GM21619 (cell line): ENCODE measurements at regions not wholly inside any gene's neighbourhood (a gene's known extent, or its start where the extent isn't known, plus 50 kb on each side); places are given as distances from the start of the nearest gene placed in this dataset.
"Not testable (repeated sequence)": the region's sequence is repeated elsewhere in the genome, so short reads cannot be mapped to it uniquely, and the experiment has no call there.

ENCODE experiments used
- ATAC-seq: cut with Tn5 transposase; IDR thresholded peaks from one replicate; pipeline ENCODE4 v1.9.1; 2021; ENCODE audit not compliant: unreplicated experiment

- ATAC-seq, result no peak
Observed at GRCh38 chr1:193914871-193915270, 728.5 kb upstream of the B3GALT2 start.

DNA sequence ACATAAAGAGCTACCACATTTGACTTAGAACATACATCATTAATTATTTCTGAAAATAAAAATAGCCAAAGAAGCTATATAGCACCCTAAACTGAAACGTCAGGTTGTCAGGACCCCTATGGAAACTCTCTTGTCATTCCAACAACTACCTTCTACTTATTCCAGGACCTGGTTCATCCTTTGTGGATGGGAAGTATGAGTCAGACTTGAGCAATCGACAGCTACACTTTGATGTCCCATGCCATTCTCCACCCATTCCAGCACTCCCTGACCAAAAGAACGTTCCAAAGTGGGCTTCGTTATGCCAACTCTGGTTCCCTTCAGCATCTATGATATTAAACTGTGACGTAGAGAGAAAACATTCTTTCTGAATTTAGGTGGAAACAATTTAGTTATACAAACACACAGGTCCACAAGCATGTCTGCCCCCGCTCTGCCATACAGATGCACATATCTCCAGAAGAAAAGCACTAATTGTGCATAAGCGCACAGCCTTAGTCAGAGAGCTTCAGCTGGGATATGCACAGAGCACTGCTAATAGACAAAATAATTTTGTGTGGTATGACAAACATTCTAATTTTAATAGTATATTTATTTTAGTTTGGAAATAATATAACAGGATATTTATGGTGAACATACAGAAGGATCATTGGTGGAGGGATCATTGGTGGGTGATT is 723.1 kb upstream of the B3GALT2 start:
- ATAC-seq, result no peak

DNA sequence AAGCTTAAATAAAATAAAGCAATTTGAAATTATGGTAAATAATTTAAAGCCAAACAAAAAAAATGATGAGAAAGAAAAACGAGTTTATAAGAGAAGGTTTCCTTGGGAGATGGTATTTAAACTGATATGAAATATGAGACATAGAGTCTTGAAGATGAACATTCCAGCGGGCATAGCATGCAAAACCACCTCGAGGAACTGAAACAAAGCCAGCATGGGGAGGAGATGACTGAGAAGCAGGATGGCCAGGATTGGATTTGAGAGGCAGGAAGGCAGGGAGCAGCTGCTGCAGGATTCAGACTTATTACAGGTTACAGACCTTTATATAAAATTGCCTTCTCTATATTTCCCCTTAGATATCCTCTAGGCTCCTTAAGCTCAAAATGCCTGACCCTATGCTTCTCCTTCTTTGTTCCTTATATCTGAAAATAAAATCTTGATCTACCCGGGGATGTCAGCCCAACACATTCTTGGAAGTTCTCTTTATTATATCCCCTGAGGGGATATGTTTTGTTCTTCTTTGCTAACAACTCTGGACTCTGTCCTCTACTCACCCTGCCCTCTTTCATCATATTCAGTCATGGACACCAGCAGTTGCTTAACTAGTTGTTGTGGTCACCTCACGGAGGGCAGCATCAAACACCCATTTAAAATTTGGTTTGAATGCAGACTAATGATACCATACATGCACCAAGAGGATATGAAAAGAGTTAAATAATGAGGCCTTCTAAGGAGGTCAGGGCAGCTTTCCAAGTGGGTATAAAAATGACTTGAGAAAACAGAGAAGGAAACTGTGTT is 719.1 kb upstream of the B3GALT2 start:
- no peak for ATAC-seq

DNA sequence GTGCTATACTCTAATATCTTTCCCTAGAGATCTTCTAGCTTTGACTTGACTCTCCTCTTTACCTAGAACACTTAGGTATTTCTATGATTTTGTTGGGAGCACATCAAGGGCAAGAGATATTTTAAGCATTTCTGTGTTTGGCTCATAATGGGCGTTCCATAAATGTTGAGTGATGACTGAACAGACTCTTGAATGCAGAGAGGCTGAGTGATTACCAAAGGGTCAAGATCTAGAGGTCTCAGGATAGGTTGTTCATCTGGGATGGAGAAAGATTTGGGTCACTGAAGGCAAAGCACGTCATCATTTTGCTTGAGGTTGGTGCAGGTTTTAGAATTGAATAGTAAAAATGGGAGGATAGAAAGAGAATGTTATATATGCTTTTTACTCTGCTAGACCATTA is 705.4 kb upstream of the B3GALT2 start:
- ATAC-seq, result no peak

- ATAC-seq, result no peak
Observed at GRCh38 chr1:193890935-193891334, 704.5 kb upstream of the B3GALT2 start.

GRCh38 chr1:193884848-193885558 is 698.6 kb upstream of the B3GALT2 start:
- no peak for ATAC-seq

- not testable (repeated sequence) for ATAC-seq
Observed at GRCh38 chr1:193877920-193878319, 691.5 kb upstream of the B3GALT2 start.

DNA sequence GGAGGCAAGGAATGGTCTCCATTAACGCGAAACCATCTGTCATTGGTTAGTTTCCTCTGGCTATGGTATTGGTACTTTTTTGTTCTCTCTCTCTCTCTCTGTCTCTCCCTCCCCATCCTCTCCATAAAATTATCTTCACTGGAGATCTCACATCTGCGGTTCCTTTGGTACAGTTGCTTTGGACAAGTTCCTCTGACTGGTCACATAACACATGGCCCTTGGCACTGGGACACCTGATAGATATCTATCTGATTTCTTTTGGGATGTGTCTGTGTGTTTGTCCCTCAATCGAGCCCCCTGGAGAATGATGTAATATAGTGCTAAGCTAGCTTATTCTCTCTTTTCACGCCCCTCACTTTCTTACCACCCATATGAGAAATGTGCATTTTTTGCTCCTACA is 682.0 kb upstream of the B3GALT2 start:
- ATAC-seq, result no peak

- no peak for ATAC-seq
Observed at GRCh38 chr1:193856261-193856660, 669.8 kb upstream of the B3GALT2 start.

- no peak for ATAC-seq
Observed at GRCh38 chr1:193850745-193851144, 664.3 kb upstream of the B3GALT2 start.

GRCh38 chr1:193846876-193847604 is 660.6 kb upstream of the B3GALT2 start:
- ATAC-seq, result no peak

DNA sequence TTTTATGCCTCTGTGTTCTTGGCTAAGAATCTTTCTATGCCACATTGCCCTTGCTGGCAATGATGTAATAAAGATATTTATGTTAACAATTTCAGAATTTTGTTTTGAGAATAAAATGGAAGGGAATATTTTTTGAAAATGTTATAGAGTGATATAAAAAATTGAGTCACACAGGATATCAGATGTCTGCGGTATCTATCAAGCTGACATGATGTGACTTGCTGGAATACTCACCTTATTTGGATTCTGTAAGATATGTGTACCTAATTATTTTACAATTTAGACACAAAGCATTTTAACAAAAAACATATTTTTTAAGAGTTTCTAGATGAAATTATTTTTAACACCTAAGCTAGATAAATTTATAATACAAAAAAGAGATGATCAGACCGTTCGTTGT is 660.0 kb upstream of the B3GALT2 start:
- ATAC-seq, result no peak

DNA sequence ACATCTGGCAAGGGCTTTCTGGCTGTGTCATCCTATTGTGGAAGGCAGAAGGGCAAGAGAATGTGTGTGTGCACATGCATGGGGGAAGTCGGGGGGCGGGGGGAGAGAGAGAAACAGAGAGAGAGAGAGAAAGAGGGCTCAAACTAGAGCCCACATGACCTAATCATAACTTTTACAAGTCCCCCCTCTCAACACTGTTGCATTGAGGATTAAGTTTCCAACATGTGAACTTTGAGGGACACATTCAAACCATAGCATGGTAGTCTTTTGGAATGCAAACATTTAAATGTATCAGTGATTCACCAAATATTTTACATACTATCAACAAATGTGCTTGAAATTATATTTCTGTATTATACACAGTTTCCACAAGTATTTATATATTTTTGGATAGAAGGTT is 655.4 kb upstream of the B3GALT2 start:
- no peak for ATAC-seq

GRCh38 chr1:193831465-193831864 is 645.1 kb upstream of the B3GALT2 start:
- ATAC-seq, result no peak

GRCh38 chr1:193827516-193827915 is 641.1 kb upstream of the B3GALT2 start:
- ATAC-seq, result no peak

DNA sequence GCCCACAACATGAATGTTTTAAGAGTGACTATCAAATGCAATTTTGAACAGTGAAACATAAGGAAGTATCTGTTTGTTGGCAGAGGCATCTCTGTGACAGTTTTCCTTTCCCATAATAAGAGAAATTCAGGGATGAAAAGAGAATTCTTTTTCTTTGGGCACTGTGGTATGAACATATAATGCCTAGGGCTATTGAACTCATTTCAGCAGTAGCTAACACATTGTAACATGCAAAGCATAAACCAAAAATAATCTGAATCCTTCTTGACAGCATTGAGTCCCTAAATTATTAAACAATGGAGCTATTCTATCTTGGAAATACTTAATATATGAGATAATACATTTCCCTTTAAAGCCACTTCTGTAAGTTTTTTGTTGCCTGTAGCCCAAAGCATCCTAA is 633.0 kb upstream of the B3GALT2 start:
- ATAC-seq, result no peak

GRCh38 chr1:193807208-193807607 is 620.8 kb upstream of the B3GALT2 start:
- ATAC-seq, result no peak

GRCh38 chr1:193806079-193807048 is 620.0 kb upstream of the B3GALT2 start:
- peak; percentile 70 for ATAC-seq

DNA sequence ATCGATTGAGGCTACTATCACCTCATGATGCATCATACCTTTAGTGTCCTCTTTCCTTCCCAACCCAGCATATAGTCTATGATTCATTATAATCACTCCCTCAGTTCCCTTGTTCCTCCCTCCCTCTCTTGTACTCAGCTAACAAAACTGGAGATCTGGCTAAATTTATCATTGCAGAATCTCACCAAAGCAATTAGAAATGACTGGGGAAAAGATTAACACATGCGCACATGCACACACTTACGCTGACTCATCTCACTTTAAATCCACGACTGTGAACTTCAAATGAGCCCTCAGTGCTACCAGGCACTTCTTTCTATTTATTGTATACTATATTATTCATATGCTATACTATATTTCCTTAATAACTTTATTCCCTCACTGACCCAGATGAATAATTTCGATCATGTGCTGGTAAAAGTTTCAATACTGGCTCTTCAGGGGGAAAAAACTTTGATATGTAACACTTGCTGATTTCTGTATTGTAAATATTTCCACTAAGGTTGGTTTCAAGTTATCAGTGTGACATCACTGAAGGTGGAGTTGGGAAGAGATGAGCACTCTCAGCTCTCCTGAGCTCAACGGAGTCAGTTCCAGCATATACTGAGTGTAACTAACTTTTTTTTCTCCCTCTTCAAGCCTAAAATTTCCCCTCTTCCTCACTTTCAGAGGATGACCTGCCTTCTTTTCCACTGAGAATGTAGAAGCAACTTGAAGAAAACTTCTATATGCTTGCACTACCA is 613.7 kb upstream of the B3GALT2 start:
- no peak for ATAC-seq
